ENCODE measurements at regions not wholly inside any gene's neighbourhood (a gene's known extent, or its start where the extent isn't known, plus 50 kb on each side); places are given as distances from the start of the nearest gene placed in this dataset.

DNA sequence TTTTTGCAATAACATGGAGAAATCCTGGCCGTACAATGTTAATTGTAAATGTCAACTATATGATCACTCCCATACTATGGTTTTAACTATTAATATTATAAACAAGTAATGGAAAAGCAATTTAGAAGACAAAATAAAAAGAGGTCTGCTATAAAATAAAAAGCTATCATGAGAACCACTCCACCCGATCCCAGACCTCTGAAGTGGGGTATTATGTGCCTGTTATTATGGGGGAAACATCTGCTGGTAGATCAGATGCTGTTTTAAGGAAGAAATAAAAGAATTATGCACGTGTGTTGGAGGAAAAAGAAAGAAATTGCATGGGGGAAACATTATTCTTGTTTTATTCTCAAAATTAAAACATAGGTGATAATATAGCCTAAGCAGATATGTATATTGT, 615.7 kb upstream of the ARID1B start:
- TF ChIP-seq CTCF (IDR thresholded peaks at IDR 0.05) (no peak), POLR2AphosphoS5 (IDR thresholded peaks at IDR 0.05) (no peak), EP300 (IDR thresholded peaks at IDR 0.05) (no peak)

Measured in esophagus muscularis mucosa (tissue), 4 donors.